SK-N-SH (cell line): ENCODE measurements at regions not wholly inside any gene's neighbourhood (a gene's known extent, or its start where the extent isn't known, plus 50 kb on each side); places are given as distances from the start of the nearest gene placed in this dataset.

Source experiments
- CTCF ChIA-PET: fragments of 300-600, 350-600 bp; formaldehyde crosslinking; extraction: SDS; loops from one replicate; lab custom pipeline; 2021; lab: Yijun Ruan, JAX
- POLR2A ChIA-PET: fragments of 350-600 bp; sonication (Branson Sonifier 250); formaldehyde crosslinking; extraction: SDS; loops from one replicate; lab custom pipeline; 2020; ENCODE audit warnings: antibody characterized with exemption, inconsistent platforms; lab: Yijun Ruan, JAX
- DNase-seq: peaks from one replicate; pipeline ENCODE4 v3.0.0; 2012
- H2AFZ ChIP-seq: fragments of 200-600 bp; sonication (generic); 2 replicates; pipeline ENCODE4 v1.8.1; 2016; ENCODE audit warnings: antibody characterized with exemption, mild to moderate bottlenecking, low read depth
- H3F3A ChIP-seq: fragments of 200-600 bp; sonication (generic); replicated peaks from 2 replicates; pipeline ENCODE3; 2016; ENCODE audit warnings: antibody characterized with exemption, mild to moderate bottlenecking; ENCODE audit not compliant: insufficient read depth
- H3K27ac ChIP-seq, 2 experiments: fragments of 200-500 bp in 1 of 2; fragments of 200-600 bp in 1 of 2; sonication (Bioruptor generic) in 1 of 2; sonication (generic), shearing (Covaris generic) in 1 of 2; 2 replicates each; pipeline versions ENCODE4 v1.5.1 to v1.6.1; 2014 to 2016; ENCODE audit warnings: low read depth in 2 of 2, inconsistent platforms in 1 of 2, low read length in 1 of 2, mild to moderate bottlenecking in 1 of 2, mixed read lengths in 1 of 2
- H3K27me3 ChIP-seq: fragments of 200-600 bp; sonication (generic), shearing (Covaris generic); 2 replicates; pipeline ENCODE4 v1.6.1; 2016; ENCODE audit warnings: mixed run types; ENCODE audit not compliant: insufficient read depth
- H3K36me3 ChIP-seq, 2 experiments: fragments of 200-500 bp in 1 of 2; fragments of 200-600 bp in 1 of 2; sonication (Bioruptor generic) in 1 of 2; sonication (generic) in 1 of 2; replicated peaks in 1 of 2; 2 replicates each; pipeline versions ENCODE3 to v1.5.1; 2014 to 2016; ENCODE audit warnings: low read length in 1 of 2, mild to moderate bottlenecking in 1 of 2; ENCODE audit not compliant: insufficient read depth in 2 of 2, control insufficient read depth in 1 of 2
- H3K4me1 ChIP-seq, 2 experiments: fragments of 200-500 bp in 1 of 2; fragments of 200-600 bp in 1 of 2; sonication (Bioruptor generic) in 1 of 2; sonication (generic), shearing (Covaris generic) in 1 of 2; 2 replicates each; pipeline versions ENCODE4 v1.5.1 to v1.6.1; 2014 to 2016; ENCODE audit warnings: low read depth in 1 of 2, low read length in 1 of 2, mixed run types in 1 of 2; ENCODE audit not compliant: insufficient read depth in 2 of 2, control insufficient read depth in 1 of 2
- H3K4me2 ChIP-seq: fragments of 200-600 bp; sonication (generic), shearing (Covaris generic); 2 replicates; pipeline ENCODE4 v1.6.1; 2017; ENCODE audit warnings: mixed run types
- H3K4me3 ChIP-seq, 2 experiments: fragments of 200-500 bp in 1 of 2; fragments of 200-600 bp in 1 of 2; sonication (Bioruptor generic) in 1 of 2; sonication (generic), shearing (Covaris generic) in 1 of 2; 2 replicates each; pipeline versions ENCODE4 v1.5.1 to v1.8.1; 2014 to 2016; ENCODE audit warnings: low read depth in 2 of 2, inconsistent platforms in 1 of 2, low read length in 1 of 2, mild to moderate bottlenecking in 1 of 2, mixed read lengths in 1 of 2, moderate library complexity in 1 of 2
- H3K79me2 ChIP-seq: fragments of 200-600 bp; sonication (generic); 2 replicates; pipeline ENCODE4 v1.8.1; 2017; ENCODE audit warnings: mild to moderate bottlenecking; ENCODE audit not compliant: insufficient read depth
- H3K9ac ChIP-seq: fragments of 200-600 bp; sonication (generic); 2 replicates; pipeline ENCODE4 v1.6.1; 2017; ENCODE audit warnings: mixed run types
- H3K9me2 ChIP-seq: fragments of 200-600 bp; sonication (generic); 2 replicates; pipeline ENCODE4 v1.6.1; 2017; ENCODE audit warnings: mixed run types
- H3K9me3 ChIP-seq: fragments of 200-600 bp; sonication (generic); 2 replicates; pipeline ENCODE4 v1.6.1; 2017; ENCODE audit warnings: mixed run types, mild to moderate bottlenecking, moderate library complexity
- H4K20me1 ChIP-seq: fragments of 200-600 bp; sonication (generic); 2 replicates; pipeline ENCODE4 v1.6.1; 2017; ENCODE audit warnings: mild to moderate bottlenecking, mixed run types; ENCODE audit not compliant: insufficient read depth
- FOXJ3 ChIP-seq: sonication (generic); formaldehyde crosslinking; IDR thresholded peaks from 2 replicates; pipeline ENCODE4 v1.5.1; 2020; ENCODE audit warnings: mild to moderate bottlenecking, missing genetic modification reagents
- FOXM1 ChIP-seq: IDR thresholded peaks from 2 replicates; pipeline ENCODE4 v1.4.0; 2012; ENCODE audit warnings: low read depth, mild to moderate bottlenecking
- GABPA ChIP-seq: IDR thresholded peaks from 2 replicates; pipeline ENCODE4 v1.4.0; 2012; ENCODE audit warnings: low read depth, mild to moderate bottlenecking
- GATA2 ChIP-seq: sonication (generic); formaldehyde crosslinking; IDR thresholded peaks from 2 replicates; pipeline ENCODE4 v1.5.0; 2020; ENCODE audit warnings: mild to moderate bottlenecking, missing genetic modification reagents
- MXI1 ChIP-seq: IDR thresholded peaks from 2 replicates; pipeline ENCODE4 v1.6.1; 2012; ENCODE audit warnings: mild to moderate bottlenecking, low read depth, low read length, improper control_type of control experiment
- RXRA ChIP-seq: IDR thresholded peaks from 2 replicates; pipeline ENCODE4 v1.4.0; 2012; ENCODE audit warnings: low read depth, mild to moderate bottlenecking, borderline replicate concordance
- TEAD4 ChIP-seq: IDR thresholded peaks from 2 replicates; pipeline ENCODE4 v1.4.0; 2012; ENCODE audit warnings: mild to moderate bottlenecking, borderline replicate concordance; ENCODE audit not compliant: insufficient read depth
- YY1 ChIP-seq: IDR thresholded peaks from 2 replicates; pipeline ENCODE4 v1.4.0; 2012; ENCODE audit warnings: low read depth, mild to moderate bottlenecking
- WGBS: methylation state at CpG from one replicate; pipeline ENCODE4 v1.1.6; 2017; ENCODE audit warnings: low lambda C conversion rate; 5-methylcytosine and 5-hydroxymethylcytosine counted together
- TF ChIP-seq, protein P1 (sequence below): IDR thresholded peaks from 2 replicates; pipeline ENCODE4 v1.4.0; 2012; ENCODE audit warnings: low read depth
- TF ChIP-seq, protein P2 (sequence below): IDR thresholded peaks from 2 replicates; pipeline ENCODE4 v1.4.0; 2012; ENCODE audit warnings: low read depth, borderline replicate concordance
- TF ChIP-seq, protein P3 (sequence below): fragments of 200-600 bp; sonication (generic); IDR thresholded peaks from 2 replicates; pipeline ENCODE4 v1.6.1; 2017; ENCODE audit warnings: antibody characterized with exemption, mild to moderate bottlenecking, moderate library complexity

DNA sequence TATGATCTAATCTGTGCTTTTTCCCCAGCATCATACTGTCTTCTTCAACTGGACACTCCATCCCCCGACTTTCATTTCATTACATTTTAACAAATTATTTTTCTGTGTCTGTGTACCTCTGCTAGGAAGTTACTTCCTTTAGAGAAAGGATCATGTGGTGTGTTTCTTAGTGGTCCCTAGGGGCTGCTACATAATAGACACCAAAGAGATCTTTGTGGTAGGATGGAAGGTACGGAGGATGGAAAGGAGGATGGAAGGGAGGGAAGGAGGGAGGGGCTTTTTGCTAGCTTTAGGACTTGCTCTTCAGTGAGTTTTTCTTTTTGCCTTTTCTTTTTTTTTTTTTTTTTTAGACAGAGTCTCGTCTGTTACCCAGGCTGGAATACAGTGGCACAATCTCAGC is 95.7 kb downstream of the TNFAIP3 start:
- ChIA-PET POLR2A (no interaction called here), CTCF (no interaction called here)
- no peak overlapping the region for H3K9ac ChIP-seq
- no peaks in the 10 kb centered on the region for H3K4me1 ChIP-seq
- H3K27me3 ChIP-seq = no peaks in the 10 kb centered on the region
- H3K79me2 ChIP-seq = no peaks in the 10 kb centered on the region
- TF ChIP-seq GATA2 (CRISPR knock-in tag) = no peak
- TF ChIP-seq, protein P1, sequence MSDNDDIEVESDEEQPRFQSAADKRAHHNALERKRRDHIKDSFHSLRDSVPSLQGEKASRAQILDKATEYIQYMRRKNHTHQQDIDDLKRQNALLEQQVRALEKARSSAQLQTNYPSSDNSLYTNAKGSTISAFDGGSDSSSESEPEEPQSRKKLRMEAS = no peak
- TF ChIP-seq RXRA = no peak
- TF ChIP-seq TEAD4 = no peak
- no peaks in the 10 kb centered on the region for H3F3A ChIP-seq
- no peaks in the 10 kb centered on the region for H4K20me1 ChIP-seq
- H3K4me2 ChIP-seq = no peak overlapping the region
- DNase-seq = no peak
- WGBS = 6% methylated on average over 3 of the region's 3 CpGs
- no peak overlapping the region for H3K4me3 ChIP-seq
- no peaks in the 10 kb centered on the region for H3K36me3 ChIP-seq
- H2AFZ ChIP-seq = no peak overlapping the region
- no peak overlapping the region for H3K27ac ChIP-seq
- no peaks in the 10 kb centered on the region for H3K9me2 ChIP-seq
- no peaks in the 10 kb centered on the region for H3K9me3 ChIP-seq

DNA sequence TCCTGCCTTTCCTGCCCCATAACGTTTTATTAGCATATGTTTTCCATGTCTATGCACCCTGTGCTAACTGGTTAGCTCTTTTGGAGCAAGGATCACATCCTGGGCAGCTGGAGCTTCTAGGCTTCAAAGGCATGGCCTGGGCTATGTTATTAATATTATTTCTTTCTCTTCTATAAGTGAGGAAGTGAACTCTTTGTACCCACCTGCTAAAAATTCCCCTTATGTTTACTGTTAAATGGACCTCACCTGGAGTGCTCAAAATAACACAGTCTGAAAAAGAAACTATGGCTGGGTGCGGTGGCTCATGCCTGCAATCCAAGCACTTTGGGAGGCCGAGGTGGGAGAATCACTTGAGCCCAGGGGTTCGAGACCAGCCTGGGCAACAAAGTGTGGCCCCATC is 97.8 kb downstream of the TNFAIP3 start:
- H2AFZ ChIP-seq = no peak overlapping the region
- POLR2A ChIA-PET = no interaction called here
- H3K27ac ChIP-seq = no peak overlapping the region
- no peak overlapping the region for H3K4me3 ChIP-seq
- no peaks in the 10 kb centered on the region for H3F3A ChIP-seq
- no peaks in the 10 kb centered on the region for H3K36me3 ChIP-seq
- no peaks in the 10 kb centered on the region for H3K79me2 ChIP-seq
- no peak for DNase-seq
- no peaks in the 10 kb centered on the region for H4K20me1 ChIP-seq
- no peak overlapping the region for H3K4me2 ChIP-seq
- no peaks in the 10 kb centered on the region for H3K4me1 ChIP-seq
- H3K9ac ChIP-seq = no peak overlapping the region
- H3K9me2 ChIP-seq = no peaks in the 10 kb centered on the region
- CTCF ChIA-PET = no interaction called here
- H3K9me3 ChIP-seq = no peaks in the 10 kb centered on the region
- no peak for TF ChIP-seq YY1
- no peak for TF ChIP-seq GABPA
- TF ChIP-seq MXI1 = no peak
- TF ChIP-seq, protein P2, sequence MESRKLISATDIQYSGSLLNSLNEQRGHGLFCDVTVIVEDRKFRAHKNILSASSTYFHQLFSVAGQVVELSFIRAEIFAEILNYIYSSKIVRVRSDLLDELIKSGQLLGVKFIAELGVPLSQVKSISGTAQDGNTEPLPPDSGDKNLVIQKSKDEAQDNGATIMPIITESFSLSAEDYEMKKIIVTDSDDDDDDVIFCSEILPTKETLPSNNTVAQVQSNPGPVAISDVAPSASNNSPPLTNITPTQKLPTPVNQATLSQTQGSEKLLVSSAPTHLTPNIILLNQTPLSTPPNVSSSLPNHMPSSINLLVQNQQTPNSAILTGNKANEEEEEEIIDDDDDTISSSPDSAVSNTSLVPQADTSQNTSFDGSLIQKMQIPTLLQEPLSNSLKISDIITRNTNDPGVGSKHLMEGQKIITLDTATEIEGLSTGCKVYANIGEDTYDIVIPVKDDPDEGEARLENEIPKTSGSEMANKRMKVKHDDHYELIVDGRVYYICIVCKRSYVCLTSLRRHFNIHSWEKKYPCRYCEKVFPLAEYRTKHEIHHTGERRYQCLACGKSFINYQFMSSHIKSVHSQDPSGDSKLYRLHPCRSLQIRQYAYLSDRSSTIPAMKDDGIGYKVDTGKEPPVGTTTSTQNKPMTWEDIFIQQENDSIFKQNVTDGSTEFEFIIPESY = no peak
- no peak for TF ChIP-seq FOXJ3
- TF ChIP-seq FOXM1 = no peak
- TF ChIP-seq, protein P1 = no peak
- TF ChIP-seq, protein P3, sequence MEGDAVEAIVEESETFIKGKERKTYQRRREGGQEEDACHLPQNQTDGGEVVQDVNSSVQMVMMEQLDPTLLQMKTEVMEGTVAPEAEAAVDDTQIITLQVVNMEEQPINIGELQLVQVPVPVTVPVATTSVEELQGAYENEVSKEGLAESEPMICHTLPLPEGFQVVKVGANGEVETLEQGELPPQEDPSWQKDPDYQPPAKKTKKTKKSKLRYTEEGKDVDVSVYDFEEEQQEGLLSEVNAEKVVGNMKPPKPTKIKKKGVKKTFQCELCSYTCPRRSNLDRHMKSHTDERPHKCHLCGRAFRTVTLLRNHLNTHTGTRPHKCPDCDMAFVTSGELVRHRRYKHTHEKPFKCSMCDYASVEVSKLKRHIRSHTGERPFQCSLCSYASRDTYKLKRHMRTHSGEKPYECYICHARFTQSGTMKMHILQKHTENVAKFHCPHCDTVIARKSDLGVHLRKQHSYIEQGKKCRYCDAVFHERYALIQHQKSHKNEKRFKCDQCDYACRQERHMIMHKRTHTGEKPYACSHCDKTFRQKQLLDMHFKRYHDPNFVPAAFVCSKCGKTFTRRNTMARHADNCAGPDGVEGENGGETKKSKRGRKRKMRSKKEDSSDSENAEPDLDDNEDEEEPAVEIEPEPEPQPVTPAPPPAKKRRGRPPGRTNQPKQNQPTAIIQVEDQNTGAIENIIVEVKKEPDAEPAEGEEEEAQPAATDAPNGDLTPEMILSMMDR = no peak
- no peaks in the 10 kb centered on the region for H3K27me3 ChIP-seq
- WGBS = 1% methylated on average over 4 of the region's 4 CpGs
